ENCODE measurements at regions not wholly inside any gene's neighbourhood (a gene's known extent, or its start where the extent isn't known, plus 50 kb on each side); places are given as distances from the start of the nearest gene placed in this dataset.
"Not testable (repeated sequence)": the region's sequence is repeated elsewhere in the genome, so short reads cannot be mapped to it uniquely, and the experiment has no call there.

GRCh38 chr4:189566900-189567299 lies 373.8 kb upstream of the FRG1 start:
- DNase-seq (ENCODE audit: low read depth, low spot score) = not testable (repeated sequence)

DNA sequence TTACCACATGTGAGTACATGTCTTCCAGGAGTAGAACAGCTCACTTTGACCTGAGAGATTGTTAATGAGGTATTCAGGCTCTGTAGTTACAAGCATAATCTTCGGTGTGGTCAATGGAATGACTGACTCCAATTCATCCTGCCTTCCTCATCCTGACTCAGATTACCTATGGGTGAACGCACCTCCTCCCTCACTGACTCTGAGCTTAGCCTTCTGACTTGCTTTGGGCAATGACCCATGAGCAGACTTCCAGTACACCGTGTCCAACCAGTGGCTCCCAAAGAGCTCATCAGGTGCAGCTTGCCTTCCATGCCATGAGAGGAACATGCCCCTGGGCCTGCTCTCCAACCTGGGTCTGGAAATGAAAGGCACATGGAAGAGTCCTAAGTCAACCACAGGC lies 361.0 kb upstream of the FRG1 start:
- DNase-seq (ENCODE audit: low read depth, low spot score) = not testable (repeated sequence)

DNA sequence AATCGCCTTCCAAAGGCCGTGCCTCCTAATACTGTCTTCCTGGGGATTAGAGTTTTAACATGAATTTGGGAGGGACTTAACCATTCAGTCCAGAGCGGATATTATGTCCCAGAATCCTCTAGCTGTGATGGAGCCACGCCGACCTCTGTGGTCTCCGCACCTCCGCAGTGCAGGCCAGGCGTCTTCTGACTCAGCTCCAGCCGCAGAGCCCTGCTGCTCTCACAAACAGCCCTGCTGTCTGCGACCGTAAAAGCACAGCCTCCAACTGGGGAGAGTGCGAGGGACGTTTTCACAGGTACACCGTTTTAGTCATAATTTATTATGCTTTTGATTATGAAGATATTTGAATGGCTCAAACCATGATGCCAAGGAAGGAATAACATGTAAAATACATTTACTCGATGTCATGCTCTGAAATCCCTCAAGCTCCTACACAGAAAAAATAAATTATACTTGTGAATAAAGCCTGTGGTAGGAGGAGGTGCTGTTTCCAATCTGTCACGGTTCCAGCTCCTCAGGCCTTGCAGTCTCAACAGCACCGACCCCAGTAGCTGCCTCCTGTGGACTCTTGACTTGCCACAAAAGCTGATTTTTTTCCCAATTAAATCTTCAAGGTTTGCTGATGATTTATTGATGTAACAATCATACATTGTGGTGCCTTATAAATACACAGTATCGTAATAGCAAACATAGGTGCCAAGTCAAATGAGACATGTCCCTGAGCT lies 353.6 kb upstream of the FRG1 start:
- DNase-seq (ENCODE audit: low read depth, low spot score) = not testable (repeated sequence)

DNA sequence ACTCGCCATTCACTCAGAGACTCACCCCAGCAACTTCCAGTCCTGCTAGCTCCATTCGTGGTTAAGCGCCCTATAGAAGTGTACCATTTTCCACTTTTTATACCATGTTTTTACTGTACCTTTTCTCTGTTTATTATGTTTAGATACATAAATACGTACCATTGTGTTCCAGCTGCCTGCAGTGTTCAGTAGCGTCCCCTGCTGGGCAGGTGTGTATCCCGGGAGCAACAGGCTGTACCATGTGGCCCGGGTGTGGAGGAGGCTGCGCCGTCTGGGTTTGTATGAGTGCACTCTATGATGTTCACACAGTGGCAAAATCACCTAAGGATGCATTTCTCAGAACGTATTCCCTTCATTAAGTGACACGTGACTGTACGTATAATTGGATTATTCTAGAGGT lies 351.5 kb upstream of the FRG1 start:
- DNase-seq (ENCODE audit: low read depth, low spot score) = not testable (repeated sequence)

DNA sequence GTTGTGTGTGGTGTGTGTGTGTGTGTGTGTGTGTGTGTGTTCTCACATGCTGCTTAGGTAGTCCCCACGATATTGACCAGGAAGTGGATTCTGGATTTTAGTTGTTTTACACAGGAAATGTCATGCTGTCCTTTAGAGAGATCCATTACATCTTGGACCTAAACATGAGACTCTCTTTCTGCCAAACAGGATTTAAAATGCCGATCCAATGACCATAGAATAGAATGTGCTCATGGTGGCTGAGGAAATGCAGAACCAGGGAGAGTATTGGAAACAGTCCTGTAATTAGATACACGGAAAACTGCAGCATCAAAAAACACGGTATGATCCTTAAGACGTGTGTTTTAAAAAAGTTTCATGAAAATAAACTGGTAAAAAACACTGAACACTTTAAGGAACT lies 347.8 kb upstream of the FRG1 start:
- no peak for DNase-seq (ENCODE audit: low read depth, low spot score)

DNA sequence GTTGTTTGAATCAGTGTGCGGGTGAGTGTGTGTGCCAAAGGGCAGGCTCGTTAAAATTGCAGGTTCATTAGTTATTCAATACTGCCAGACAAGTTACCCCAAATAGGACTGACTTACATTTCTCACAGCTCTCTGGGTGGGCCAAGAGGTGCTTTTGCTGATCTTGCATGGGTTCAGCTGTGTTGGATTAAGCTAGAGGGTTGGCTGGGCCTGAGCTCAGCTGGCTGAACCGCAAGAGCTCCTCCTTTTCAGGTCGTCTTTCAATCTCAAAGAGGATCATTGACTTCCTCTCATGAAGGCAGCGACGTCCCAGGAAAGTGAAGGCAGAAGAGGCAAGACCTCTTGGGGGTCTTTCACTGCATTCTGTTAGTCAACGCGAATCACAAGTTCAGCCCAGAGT lies 343.3 kb upstream of the FRG1 start:
- DNase-seq (ENCODE audit: low read depth, low spot score) = no peak

GRCh38 chr4:189600264-189600663 lies 340.4 kb upstream of the FRG1 start:
- no peak for DNase-seq (ENCODE audit: low read depth, low spot score)

DNA sequence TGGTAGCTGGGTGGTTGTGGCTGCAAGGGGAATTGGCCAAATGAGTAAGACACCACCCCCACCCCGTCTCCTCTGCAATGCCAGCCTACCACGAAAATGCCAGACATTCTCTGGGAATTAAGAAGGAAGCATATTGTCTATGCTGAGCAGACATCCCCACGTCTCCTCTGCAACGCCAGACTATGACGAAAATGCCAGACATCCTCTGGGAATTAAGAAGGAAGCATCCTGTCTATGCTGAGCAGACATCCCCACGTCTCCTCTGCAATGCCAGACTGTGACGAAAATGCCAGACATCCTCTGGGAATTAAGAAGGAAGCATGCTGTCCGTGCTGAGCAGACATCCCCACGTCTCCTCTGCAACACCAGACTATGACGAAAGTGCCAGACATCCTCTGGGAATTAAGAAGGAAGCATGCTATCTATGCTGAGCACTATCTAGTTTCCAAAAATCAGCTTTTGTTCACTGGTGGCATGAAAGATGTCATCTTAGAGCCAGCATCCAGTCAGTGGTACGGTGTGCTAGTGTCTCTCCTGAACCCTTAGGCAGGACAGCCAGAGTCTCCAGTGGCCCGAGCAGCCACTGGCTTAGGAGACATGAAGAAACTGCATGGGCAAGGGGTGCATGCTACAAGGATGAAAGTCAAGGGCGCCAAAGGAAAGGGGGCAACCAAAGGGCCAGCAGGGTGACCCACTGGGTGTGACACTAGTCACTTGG lies 339.8 kb upstream of the FRG1 start:
- DNase-seq (ENCODE audit: low read depth, low spot score) = no peak

- DNase-seq (ENCODE audit: low read depth, low spot score) = not testable (repeated sequence)
Observed at GRCh38 chr4:189602827-189603226, 337.8 kb upstream of the FRG1 start.

GRCh38 chr4:189610571-189610970 lies 330.1 kb upstream of the FRG1 start:
- not testable (repeated sequence) for DNase-seq (ENCODE audit: low read depth, low spot score)

DNA sequence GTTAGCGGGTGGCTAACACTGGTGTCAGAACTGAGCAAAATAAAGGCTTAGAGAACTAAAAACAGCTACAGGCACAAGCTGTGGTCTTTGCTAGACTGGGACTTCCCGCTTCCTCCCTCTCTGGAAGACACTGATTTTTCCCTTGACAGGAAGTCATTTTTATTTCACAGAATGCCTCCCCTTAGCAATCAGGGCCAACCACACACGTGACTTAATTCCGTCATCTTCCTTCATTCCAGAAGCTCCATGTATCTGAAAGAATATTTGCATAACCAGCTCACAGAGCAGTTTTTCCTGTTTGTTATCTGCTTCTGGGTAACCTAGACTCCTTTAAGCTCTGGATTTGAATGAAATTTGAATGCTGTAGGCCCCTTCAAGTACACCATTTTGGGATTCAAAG lies 327.5 kb upstream of the FRG1 start:
- DNase-seq (ENCODE audit: low read depth, low spot score) = no peak

DNA sequence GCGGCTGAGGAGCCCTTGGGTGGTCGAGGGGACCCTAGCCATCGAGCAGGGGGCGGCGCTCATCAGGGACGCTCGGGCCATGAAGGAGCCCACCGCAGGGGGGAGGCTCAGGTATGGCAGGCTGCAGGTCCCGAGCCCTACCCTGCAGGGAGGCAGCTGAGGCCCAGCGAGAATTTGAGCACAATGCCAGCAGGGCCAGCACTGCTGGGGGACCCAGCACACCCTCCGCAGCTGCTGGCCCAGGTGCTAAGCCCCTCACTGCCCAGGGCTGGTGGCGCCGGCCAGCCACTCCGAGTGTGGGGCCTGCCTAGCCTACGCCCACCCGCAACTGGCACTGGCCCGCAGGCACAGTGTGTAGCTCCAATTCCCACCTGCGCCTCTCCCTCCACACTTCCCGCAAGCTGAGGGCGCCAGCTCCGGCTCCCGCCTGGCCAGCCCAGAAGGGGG lies 325.4 kb upstream of the FRG1 start:
- DNase-seq (ENCODE audit: low read depth, low spot score) = no peak

DNA sequence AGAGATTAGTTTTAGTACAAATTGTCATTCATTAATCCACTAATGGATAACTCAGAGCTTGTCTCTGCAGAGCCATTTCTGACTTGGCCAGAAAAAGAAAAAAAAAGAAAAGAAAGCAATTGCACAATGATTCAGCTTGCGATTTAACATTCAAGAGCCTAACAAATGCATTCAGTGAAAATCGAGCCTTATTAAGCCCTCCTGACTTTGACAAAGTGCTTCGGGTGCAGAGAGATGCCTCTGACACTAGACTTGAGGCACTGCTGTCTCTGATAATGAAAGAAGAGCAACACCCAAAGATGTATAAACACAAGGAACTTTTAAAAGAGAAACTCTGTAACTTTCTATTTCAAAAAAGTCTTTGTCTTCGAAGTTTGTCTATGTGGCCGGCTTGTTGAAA lies 322.9 kb upstream of the FRG1 start:
- DNase-seq (ENCODE audit: low read depth, low spot score) = not testable (repeated sequence)

DNA sequence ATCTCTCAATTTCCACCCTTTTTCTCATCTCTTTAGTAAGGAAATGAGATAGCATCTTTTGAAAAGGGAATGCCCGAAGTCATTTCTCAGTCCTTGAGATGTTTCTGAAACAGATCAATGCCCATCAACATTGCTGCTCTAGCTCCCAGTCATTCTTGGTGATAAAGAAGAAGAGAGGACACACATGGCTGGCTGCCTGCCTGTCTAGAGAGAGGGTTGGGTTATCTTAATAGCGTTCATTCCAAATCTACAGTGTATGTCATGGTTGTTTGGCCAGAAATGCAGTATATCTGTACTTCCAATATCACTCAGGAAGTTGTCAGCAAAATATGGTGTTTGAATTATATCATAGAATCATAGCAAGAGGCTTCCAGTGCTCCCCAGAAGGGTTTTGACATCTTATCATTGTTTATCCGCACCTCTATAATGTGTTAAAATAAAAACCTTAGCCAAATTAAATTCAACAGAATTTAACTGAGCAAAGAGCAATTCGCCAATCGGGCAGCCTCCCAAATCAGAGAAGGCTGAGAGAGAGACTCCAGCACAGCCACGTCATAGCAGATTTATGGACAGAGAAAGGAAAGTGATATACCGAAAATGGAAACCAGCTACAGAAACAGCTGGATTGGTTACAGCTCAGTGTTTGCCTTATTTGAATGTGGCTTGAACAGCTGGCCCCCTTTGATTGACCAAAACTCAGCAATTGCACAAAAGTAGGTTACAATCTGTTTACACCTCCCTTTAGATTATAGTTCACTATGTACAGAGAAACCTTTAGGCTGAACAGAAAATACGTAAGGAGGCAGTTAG lies 321.0 kb upstream of the FRG1 start:
- DNase-seq (ENCODE audit: low read depth, low spot score) = not testable (repeated sequence)

DNA sequence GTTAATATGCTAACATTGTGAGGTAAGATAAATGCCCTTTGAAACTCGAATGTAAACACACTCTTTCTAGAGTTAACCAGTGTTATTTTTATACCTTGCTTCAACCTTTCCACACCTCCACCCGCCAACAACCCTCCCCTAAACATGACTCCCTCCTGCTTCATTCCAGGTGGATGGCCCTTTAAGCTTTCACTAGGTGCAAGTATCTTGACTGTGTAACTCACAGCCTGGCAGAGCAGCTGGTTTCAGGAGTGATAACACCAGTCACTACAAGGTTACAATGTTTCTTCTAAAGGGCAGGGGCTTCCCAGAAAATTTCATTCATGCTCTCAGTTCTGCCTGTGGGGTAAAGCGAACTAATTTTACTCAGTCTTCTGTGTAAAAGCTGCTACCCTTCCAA lies 318.1 kb upstream of the FRG1 start:
- not testable (repeated sequence) for DNase-seq (ENCODE audit: low read depth, low spot score)

GRCh38 chr4:189627041-189627440 lies 313.6 kb upstream of the FRG1 start:
- DNase-seq (ENCODE audit: low read depth, low spot score) = not testable (repeated sequence)

DNA sequence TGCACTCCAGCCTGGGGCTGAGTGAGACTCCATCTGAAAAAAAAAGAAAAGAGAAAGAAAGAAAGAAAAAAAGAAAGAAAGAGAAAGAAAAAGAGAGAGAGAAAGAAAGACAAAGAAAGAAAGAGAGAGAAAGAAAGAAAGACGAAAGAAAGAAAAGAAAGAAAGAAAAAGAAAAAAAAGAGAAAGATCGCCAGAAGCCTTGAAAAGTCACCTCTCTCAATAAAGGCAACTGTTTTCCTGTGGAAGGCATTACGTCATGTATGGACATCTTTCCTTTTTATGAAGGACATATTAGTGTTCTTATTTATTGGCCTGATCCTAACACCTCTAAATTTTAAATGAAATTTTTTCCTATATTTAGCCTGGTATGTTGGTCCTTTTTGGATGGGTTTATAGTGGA lies 310.9 kb upstream of the FRG1 start:
- not testable (repeated sequence) for DNase-seq (ENCODE audit: low read depth, low spot score)

- DNase-seq (ENCODE audit: low read depth, low spot score) = not testable (repeated sequence)
Observed at GRCh38 chr4:189630913-189631567, 309.6 kb upstream of the FRG1 start.

DNA sequence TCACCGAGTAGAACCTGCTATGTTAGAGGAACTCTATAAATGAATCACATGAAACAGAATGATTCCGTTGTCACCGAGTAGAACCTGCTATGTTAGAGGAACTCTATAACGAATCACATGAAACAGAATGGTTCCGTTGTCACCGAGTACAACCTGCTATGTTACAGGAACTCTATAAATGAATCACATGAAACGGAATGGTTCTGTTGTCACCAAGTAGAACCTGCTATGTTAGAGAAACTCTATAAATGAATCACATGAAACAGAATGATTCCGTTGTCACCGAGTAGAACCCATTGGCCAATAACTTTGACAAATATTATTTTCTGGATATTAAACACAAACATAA lies 309.1 kb upstream of the FRG1 start:
- DNase-seq (ENCODE audit: low read depth, low spot score) = not testable (repeated sequence)

- not testable (repeated sequence) for DNase-seq (ENCODE audit: low read depth, low spot score)
Observed at GRCh38 chr4:189650436-189650835, 290.2 kb upstream of the FRG1 start.

- DNase-seq (ENCODE audit: low read depth, low spot score) = not testable (repeated sequence)
Observed at GRCh38 chr4:189653130-189653653, 287.5 kb upstream of the FRG1 start.
